ENCODE measurements at regions not wholly inside any gene's neighbourhood (a gene's known extent, or its start where the extent isn't known, plus 50 kb on each side); places are given as distances from the start of the nearest gene placed in this dataset.

- Histone ChIP-seq H2AK9ac (replicated peaks; ENCODE audit: low read depth, low read length, poor library complexity) (no peak overlapping the region), H3K9me1 (ENCODE audit: insufficient read depth, low read length) (no peaks in the 10 kb centered on the region), H4K20me1 (ENCODE audit: insufficient read depth, low read length) (no peaks in the 10 kb centered on the region), H4K8ac (ENCODE audit: low read depth in 2 of 2, low read length in 2 of 2) (no peak overlapping the region), H3K18ac (ENCODE audit: low read depth, low read length) (no peak overlapping the region), H3K27me3 (ENCODE audit: control insufficient read depth, insufficient read depth, low read length) (no peaks in the 10 kb centered on the region; the same call in 1 of the 2 replicates), H3K36me3 (ENCODE audit: control insufficient read depth, insufficient read depth, low read length) (no peaks in the 10 kb centered on the region), H2AK5ac (ENCODE audit: low read depth, low read length) (no peak overlapping the region), H2BK5ac (ENCODE audit: low read depth, low read length, poor library complexity, severe bottlenecking) (no peak overlapping the region), H2BK20ac (ENCODE audit: low read depth, low read length) (no peak overlapping the region), H3K4me3 (ENCODE audit: insufficient read depth, low read depth, low read length) (no peak overlapping the region), H3K23ac (ENCODE audit: low read depth, low read length) (no peak overlapping the region), H4K91ac (ENCODE audit: insufficient read depth, low read depth, low read length) (no peak overlapping the region), H3K14ac (replicated peaks; ENCODE audit: low read depth, low read length) (no peak overlapping the region), H3K4me1 (ENCODE audit: control insufficient read depth, insufficient read depth, low read length) (no peaks in the 10 kb centered on the region), H2BK120ac (ENCODE audit: low read depth, low read length) (no peak overlapping the region), H3K56ac (ENCODE audit: extremely low read depth, insufficient read depth, low read length) (no peak overlapping the region), H3K79me1 (ENCODE audit: low read depth in 1 of 2, low read length in 2 of 2) (no peaks in the 10 kb centered on the region), H3K9ac (ENCODE audit: low read depth, low read length) (no peak overlapping the region), H2AFZ (replicated peaks; ENCODE audit: low read length, poor library complexity) (no peak overlapping the region), H3K4me2 (ENCODE audit: low read depth, low read length) (no peak overlapping the region), H3K27ac (ENCODE audit: insufficient read depth, low read length) (no peak overlapping the region), H3K4ac (ENCODE audit: low read depth, low read length) (no peak overlapping the region), H4K5ac (ENCODE audit: low read depth, low read length) (no peak overlapping the region), H2BK15ac (ENCODE audit: low read depth, low read length) (no peak overlapping the region), H3K9me3 (ENCODE audit: control insufficient read depth, insufficient read depth, low read length) (no peaks in the 10 kb centered on the region; the same call in 1 of the 2 replicates)
- no TSS peak for BruUV-seq (replicated peaks)
- ATAC-seq (ENCODE audit: low read depth) (no peak), DNase-seq (no peak)
- POLR2A ChIA-PET (ENCODE audit: unreplicated experiment): no interaction called here
- intact Hi-C loops (cut with micrococcal nuclease): no loop called here
- CTCF ChIA-PET: interaction anchor here (0.5 to 1.8 kb wide), 2 partner anchors 83 to 461 kb away, joined by 4 to 5 read pairs; no protein-coding TSS in a partner anchor
- dilution Hi-C loops (cut with HindIII; ENCODE audit: low sequenced_read_pairs, unreplicated experiment): no loop called here
- WGBS, 2 experiments (ENCODE audit: extremely low coverage in 2 of 2, insufficient read length in 1 of 2): no CpG with 5 or more reads among the region's 3 CpGs
- in situ Hi-C loops (cut with MboI; ENCODE audit: low sequenced_read_pairs): no loop called here
- TF ChIP-seq CHD1 (IDR thresholded peaks at IDR 0.05; ENCODE audit: low read depth, low read length): no peak
- TF ChIP-seq RFX5 (IDR thresholded peaks at IDR 0.05; ENCODE audit: low read depth, low read length): no peak
- no peak for TF ChIP-seq MAFK (IDR thresholded peaks at IDR 0.05; ENCODE audit: low read depth, low read length)
- TF ChIP-seq BHLHE40 (IDR thresholded peaks at IDR 0.05; ENCODE audit: low read depth, low read length): no peak
- no peak for TF ChIP-seq POLR2A (IDR thresholded peaks at IDR 0.05; ENCODE audit: low read depth, low read length)
- no peak for TF ChIP-seq MAZ (IDR thresholded peaks at IDR 0.05; ENCODE audit: borderline replicate concordance, low read depth, low read length)
Measured at GRCh38 chr16:74143171-74143570, 153.4 kb upstream of the PSMD7 start.
